K562 (cell line): ENCODE measurements at regions not wholly inside any gene's neighbourhood (a gene's known extent, or its start where the extent isn't known, plus 50 kb on each side); places are given as distances from the start of the nearest gene placed in this dataset.

ENCODE experiments used
- HOMEZ ChIP-seq: fragments of 250-450 bp; sonication (Bioruptor Pico); IDR thresholded peaks from 2 replicates; pipeline ENCODE4 v1.4.0; 2020; ENCODE audit warnings: mild to moderate bottlenecking, moderate library complexity
- RBBP5 ChIP-seq: fragments of 200-600 bp; sonication (generic); IDR thresholded peaks from 2 replicates; pipeline ENCODE4 v1.6.1; 2012; ENCODE audit warnings: borderline replicate concordance, mild to moderate bottlenecking, low read length, control low read depth, inconsistent platforms; ENCODE audit not compliant: insufficient read depth, poor library complexity, severe bottlenecking
- TF ChIP-seq, protein P1 (sequence below), 2 experiments: fragments of 450-650 bp; formaldehyde crosslinking in 1 of 2; IDR thresholded peaks; 2 replicates each; pipeline versions ENCODE4 v1.4.0 to v1.6.1; 2014 to 2020; ENCODE audit warnings: mild to moderate bottlenecking in 2 of 2, borderline replicate concordance in 1 of 2, low read depth in 1 of 2

GRCh38 chr13:44136696-44137268 is 236.8 kb upstream of the SERP2 start:
- TF ChIP-seq RBBP5 (no peak), HOMEZ (CRISPR knock-in tag) (no peak)
- TF ChIP-seq, protein P1, sequence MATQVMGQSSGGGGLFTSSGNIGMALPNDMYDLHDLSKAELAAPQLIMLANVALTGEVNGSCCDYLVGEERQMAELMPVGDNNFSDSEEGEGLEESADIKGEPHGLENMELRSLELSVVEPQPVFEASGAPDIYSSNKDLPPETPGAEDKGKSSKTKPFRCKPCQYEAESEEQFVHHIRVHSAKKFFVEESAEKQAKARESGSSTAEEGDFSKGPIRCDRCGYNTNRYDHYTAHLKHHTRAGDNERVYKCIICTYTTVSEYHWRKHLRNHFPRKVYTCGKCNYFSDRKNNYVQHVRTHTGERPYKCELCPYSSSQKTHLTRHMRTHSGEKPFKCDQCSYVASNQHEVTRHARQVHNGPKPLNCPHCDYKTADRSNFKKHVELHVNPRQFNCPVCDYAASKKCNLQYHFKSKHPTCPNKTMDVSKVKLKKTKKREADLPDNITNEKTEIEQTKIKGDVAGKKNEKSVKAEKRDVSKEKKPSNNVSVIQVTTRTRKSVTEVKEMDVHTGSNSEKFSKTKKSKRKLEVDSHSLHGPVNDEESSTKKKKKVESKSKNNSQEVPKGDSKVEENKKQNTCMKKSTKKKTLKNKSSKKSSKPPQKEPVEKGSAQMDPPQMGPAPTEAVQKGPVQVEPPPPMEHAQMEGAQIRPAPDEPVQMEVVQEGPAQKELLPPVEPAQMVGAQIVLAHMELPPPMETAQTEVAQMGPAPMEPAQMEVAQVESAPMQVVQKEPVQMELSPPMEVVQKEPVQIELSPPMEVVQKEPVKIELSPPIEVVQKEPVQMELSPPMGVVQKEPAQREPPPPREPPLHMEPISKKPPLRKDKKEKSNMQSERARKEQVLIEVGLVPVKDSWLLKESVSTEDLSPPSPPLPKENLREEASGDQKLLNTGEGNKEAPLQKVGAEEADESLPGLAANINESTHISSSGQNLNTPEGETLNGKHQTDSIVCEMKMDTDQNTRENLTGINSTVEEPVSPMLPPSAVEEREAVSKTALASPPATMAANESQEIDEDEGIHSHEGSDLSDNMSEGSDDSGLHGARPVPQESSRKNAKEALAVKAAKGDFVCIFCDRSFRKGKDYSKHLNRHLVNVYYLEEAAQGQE (IDR thresholded peaks at IDR 0.05; ENCODE audit: borderline replicate concordance), result no peak
- TF ChIP-seq, protein P1 (CRISPR knock-in tag; IDR thresholded peaks at IDR 0.05; ENCODE audit: low read depth), result no peak
